Gastrocnemius medialis (tissue), 4 donors: ENCODE measurements at regions not wholly inside any gene's neighbourhood (a gene's known extent, or its start where the extent isn't known, plus 50 kb on each side); places are given as distances from the start of the nearest gene placed in this dataset.

Experiments used
- CTCF ChIP-seq, 5 experiments: fragments of 450-650 bp in 3 of 5; fragments of 200-600 bp in 2 of 5; sonication (generic) in 2 of 5; IDR thresholded peaks in 4 of 5; conservative IDR thresholded peaks in 1 of 5; 1 replicate in 4 of 5; 2 replicates in 1 of 5; pipeline ENCODE4 v1.5.1; 2016 to 2019; ENCODE audit warnings: antibody characterized with exemption in 5 of 5, mild to moderate bottlenecking in 3 of 5, moderate library complexity in 3 of 5
- POLR2A ChIP-seq, 2 donors: fragments of 450-650 bp; IDR thresholded peaks; one replicate each; pipeline ENCODE4 v1.6.1; 2017; ENCODE audit warnings: antibody characterized with exemption in 2 of 2, mild to moderate bottlenecking in 2 of 2, moderate library complexity in 2 of 2

- TF ChIP-seq CTCF (IDR thresholded peaks at IDR 0.05 in 4 of 5, conservative IDR thresholded peaks at IDR 0.05 in 1 of 5) (no peak), POLR2A (IDR thresholded peaks at IDR 0.05) (no peak)
Measured at GRCh38 chr18:33937270-33937816, 287.4 kb downstream of the NOL4 start.
